GM23338 (cell line): ENCODE measurements at regions not wholly inside any gene's neighbourhood (a gene's known extent, or its start where the extent isn't known, plus 50 kb on each side); places are given as distances from the start of the nearest gene placed in this dataset.

Source experiments
- ATAC-seq: fragments of 200-7000 bp; cut with Tn5 transposase; 3 replicates; pipeline ENCODE4 v1.9.1; 2020
- DNase-seq: peaks from one replicate; pipeline ENCODE4 v3.0.0-alpha.2; 2015; ENCODE audit warnings: low spot score
- H2AFZ ChIP-seq: fragments of 200-600 bp; sonication (generic); 2 replicates; pipeline ENCODE4 v1.8.0; 2016; ENCODE audit warnings: antibody characterized with exemption, mild to moderate bottlenecking, moderate library complexity
- H3F3A ChIP-seq: fragments of 200-600 bp; sonication (generic); replicated peaks from 2 replicates; pipeline ENCODE4 v1.8.0; 2017; ENCODE audit warnings: antibody characterized with exemption, mixed run types, low read depth
- H3K27ac ChIP-seq: fragments of 200-600 bp; sonication (generic); 2 replicates; pipeline ENCODE4 v1.6.1; 2016; ENCODE audit warnings: low read depth
- H3K27me3 ChIP-seq: fragments of 200-600 bp; sonication (generic); 2 replicates; pipeline ENCODE4 v1.8.0; 2016; ENCODE audit warnings: mild to moderate bottlenecking, mixed run types, moderate library complexity; ENCODE audit not compliant: insufficient read depth
- H3K36me3 ChIP-seq: fragments of 200-600 bp; sonication (generic); 2 replicates; pipeline ENCODE4 v1.8.0; 2016; ENCODE audit warnings: mild to moderate bottlenecking; ENCODE audit not compliant: insufficient read depth
- H3K4me1 ChIP-seq: fragments of 200-600 bp; sonication (generic); 2 replicates; pipeline ENCODE4 v1.8.0; 2016; ENCODE audit warnings: mild to moderate bottlenecking, moderate library complexity; ENCODE audit not compliant: insufficient read depth
- H3K4me2 ChIP-seq: fragments of 200-600 bp; sonication (generic); 2 replicates; pipeline ENCODE4 v1.7.1; 2017; ENCODE audit warnings: mixed run types
- H3K4me3 ChIP-seq: fragments of 200-600 bp; sonication (generic); 2 replicates; pipeline ENCODE4 v1.6.1; 2016; ENCODE audit warnings: mixed run types
- H3K79me2 ChIP-seq: fragments of 200-600 bp; sonication (generic); replicated peaks from 2 replicates; pipeline ENCODE4 v1.8.0; 2017; ENCODE audit warnings: mild to moderate bottlenecking; ENCODE audit not compliant: insufficient read depth
- H3K9me2 ChIP-seq: fragments of 200-600 bp; sonication (generic); 2 replicates; pipeline ENCODE4 v1.8.0; 2017; ENCODE audit not compliant: insufficient read depth
- H4K20me1 ChIP-seq: fragments of 200-600 bp; sonication (generic); replicated peaks from 2 replicates; pipeline ENCODE4 v1.8.0; 2017; ENCODE audit warnings: mild to moderate bottlenecking; ENCODE audit not compliant: insufficient read depth
- H3K27ac Mint-ChIP-seq: 2 replicates; pipeline ENCODE4 v1.8.0; 2020; ENCODE audit warnings: inconsistent platforms, mild to moderate bottlenecking, moderate library complexity, mixed read lengths
- H3K27me3 Mint-ChIP-seq: 3 replicates; pipeline ENCODE4 v1.8.0; 2022; ENCODE audit warnings: low read depth, mild to moderate bottlenecking, moderate library complexity, mixed read lengths, inconsistent platforms; ENCODE audit not compliant: insufficient read depth, poor library complexity
- H3K36me3 Mint-ChIP-seq: 3 replicates; pipeline ENCODE4 v1.8.0; 2021; ENCODE audit warnings: low read depth, mild to moderate bottlenecking, inconsistent platforms, moderate library complexity, mixed read lengths
- H3K4me1 Mint-ChIP-seq: 3 replicates; pipeline ENCODE4 v1.8.0; 2020; ENCODE audit warnings: mild to moderate bottlenecking, inconsistent platforms, mixed read lengths
- H3K4me3 Mint-ChIP-seq: 3 replicates; pipeline ENCODE4 v1.8.0; 2021; ENCODE audit warnings: moderate library complexity, mild to moderate bottlenecking, inconsistent platforms, mixed read lengths
- H3K9me3 Mint-ChIP-seq: 3 replicates; pipeline ENCODE4 v1.8.0; 2020; ENCODE audit warnings: moderate library complexity, mild to moderate bottlenecking, inconsistent platforms, mixed read lengths
- CREB1 ChIP-seq: fragments of 250-450 bp; sonication (Bioruptor Pico); IDR thresholded peaks from 2 replicates; pipeline ENCODE4 v1.5.0; 2020; ENCODE audit warnings: low read depth, mild to moderate bottlenecking, moderate library complexity
- ETS1 ChIP-seq: IDR thresholded peaks from 2 replicates; pipeline ENCODE4 v1.6.1; 2016; ENCODE audit warnings: antibody characterized with exemption
- JUNB ChIP-seq: IDR thresholded peaks from one replicate; pipeline ENCODE4 v1.6.1; 2016; ENCODE audit warnings: antibody characterized with exemption; ENCODE audit not compliant: unreplicated experiment
- STAT1 ChIP-seq: IDR thresholded peaks from one replicate; pipeline ENCODE4 v1.6.1; 2016; ENCODE audit warnings: antibody characterized with exemption; ENCODE audit not compliant: unreplicated experiment
- ZNF114 ChIP-seq: fragments of 250-450 bp; sonication (Bioruptor Pico); IDR thresholded peaks from 2 replicates; pipeline ENCODE4 v1.5.0; 2020; ENCODE audit warnings: mild to moderate bottlenecking, moderate library complexity
- ZNF331 ChIP-seq: fragments of 250-450 bp; sonication (Bioruptor Pico); IDR thresholded peaks from 2 replicates; pipeline ENCODE4 v1.5.0; 2020; ENCODE audit warnings: low read depth, mild to moderate bottlenecking, moderate library complexity
- ZNF462 ChIP-seq: fragments of 250-450 bp; sonication (Bioruptor Pico); IDR thresholded peaks from 2 replicates; pipeline ENCODE4 v1.5.0; 2020; ENCODE audit warnings: mild to moderate bottlenecking, moderate library complexity

- no peak for TF ChIP-seq STAT1
- TF ChIP-seq ZNF331 (CRISPR knock-in tag) = no peak
- no peak for TF ChIP-seq ZNF462 (CRISPR knock-in tag)
- TF ChIP-seq ZNF114 = no peak
These were observed 62.8 kb upstream of the DYNLT3 start (continued) for GRCh38 chrX:37910186-37910585.

DNA sequence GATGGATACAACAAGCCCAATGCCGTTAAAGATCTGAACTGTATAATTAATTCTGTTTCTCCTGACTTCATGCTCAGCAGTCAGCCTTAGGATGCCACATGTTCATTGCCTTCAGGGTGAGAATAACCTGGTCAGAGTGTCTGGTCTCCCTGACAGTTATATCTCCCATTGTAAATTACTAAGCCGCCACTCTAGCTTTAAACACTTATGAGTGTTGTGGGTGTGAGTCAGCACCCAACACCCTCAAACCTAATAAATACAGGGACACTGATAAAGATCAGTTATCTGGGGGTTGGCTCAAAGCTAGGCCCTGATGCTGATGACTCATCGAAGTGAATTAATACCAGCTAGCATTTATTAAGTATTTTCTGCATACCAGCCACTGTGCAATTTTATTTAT lies 64.9 kb upstream of the DYNLT3 start:
- Histone ChIP-seq H3F3A (no peaks in the 10 kb centered on the region), H4K20me1 (no peaks in the 10 kb centered on the region), H3K4me1 (no peaks in the 10 kb centered on the region), H3K4me3 (no peak overlapping the region), H2AFZ (no peak overlapping the region), H3K27ac (no peak overlapping the region), H3K4me2 (no peak overlapping the region), H3K27me3 (no peaks in the 10 kb centered on the region), H3K36me3 (no peaks in the 10 kb centered on the region), H3K79me2 (no peaks in the 10 kb centered on the region), H3K9me2 (no peaks in the 10 kb centered on the region)
- Mint-ChIP-seq H3K9me3 (no peaks in the 10 kb centered on the region), H3K36me3 (no peaks in the 10 kb centered on the region), H3K4me1 (no peaks in the 10 kb centered on the region; the same call in 2 of the 3 replicates), H3K27ac (no peak overlapping the region), H3K4me3 (no peak overlapping the region), H3K27me3 (no peaks in the 10 kb centered on the region)
- DNase-seq = no peak
- ATAC-seq = no peak
- TF ChIP-seq STAT1 = no peak
- no peak for TF ChIP-seq ETS1
- no peak for TF ChIP-seq JUNB
- TF ChIP-seq CREB1 (CRISPR knock-in tag) = no peak
